GM12865 (cell line): ENCODE measurements at regions not wholly inside any gene's neighbourhood (a gene's known extent, or its start where the extent isn't known, plus 50 kb on each side); places are given as distances from the start of the nearest gene placed in this dataset.

ENCODE experiments used
- DNase-seq: peaks from one replicate; pipeline ENCODE4 v3.0.0; 2010; ENCODE audit warnings: low read depth
- H3K4me3 ChIP-seq: 2 replicates; pipeline ENCODE4 v1.5.1; 2011; ENCODE audit warnings: mild to moderate bottlenecking, low read depth, low read length, control low read depth
- TF ChIP-seq, protein P1 (sequence below): IDR thresholded peaks from 2 replicates; pipeline ENCODE4 v1.5.1; 2011; ENCODE audit warnings: low read length, control low read depth, low read depth, inconsistent platforms; ENCODE audit not compliant: insufficient read depth; ENCODE audit errors: missing control alignments

GRCh38 chr6:44721954-44722578, 334.6 kb downstream of the CDC5L start:
- TF ChIP-seq, protein P1, sequence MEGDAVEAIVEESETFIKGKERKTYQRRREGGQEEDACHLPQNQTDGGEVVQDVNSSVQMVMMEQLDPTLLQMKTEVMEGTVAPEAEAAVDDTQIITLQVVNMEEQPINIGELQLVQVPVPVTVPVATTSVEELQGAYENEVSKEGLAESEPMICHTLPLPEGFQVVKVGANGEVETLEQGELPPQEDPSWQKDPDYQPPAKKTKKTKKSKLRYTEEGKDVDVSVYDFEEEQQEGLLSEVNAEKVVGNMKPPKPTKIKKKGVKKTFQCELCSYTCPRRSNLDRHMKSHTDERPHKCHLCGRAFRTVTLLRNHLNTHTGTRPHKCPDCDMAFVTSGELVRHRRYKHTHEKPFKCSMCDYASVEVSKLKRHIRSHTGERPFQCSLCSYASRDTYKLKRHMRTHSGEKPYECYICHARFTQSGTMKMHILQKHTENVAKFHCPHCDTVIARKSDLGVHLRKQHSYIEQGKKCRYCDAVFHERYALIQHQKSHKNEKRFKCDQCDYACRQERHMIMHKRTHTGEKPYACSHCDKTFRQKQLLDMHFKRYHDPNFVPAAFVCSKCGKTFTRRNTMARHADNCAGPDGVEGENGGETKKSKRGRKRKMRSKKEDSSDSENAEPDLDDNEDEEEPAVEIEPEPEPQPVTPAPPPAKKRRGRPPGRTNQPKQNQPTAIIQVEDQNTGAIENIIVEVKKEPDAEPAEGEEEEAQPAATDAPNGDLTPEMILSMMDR = no peak
- DNase-seq = no peak
- H3K4me3 ChIP-seq = no peak overlapping the region

DNA sequence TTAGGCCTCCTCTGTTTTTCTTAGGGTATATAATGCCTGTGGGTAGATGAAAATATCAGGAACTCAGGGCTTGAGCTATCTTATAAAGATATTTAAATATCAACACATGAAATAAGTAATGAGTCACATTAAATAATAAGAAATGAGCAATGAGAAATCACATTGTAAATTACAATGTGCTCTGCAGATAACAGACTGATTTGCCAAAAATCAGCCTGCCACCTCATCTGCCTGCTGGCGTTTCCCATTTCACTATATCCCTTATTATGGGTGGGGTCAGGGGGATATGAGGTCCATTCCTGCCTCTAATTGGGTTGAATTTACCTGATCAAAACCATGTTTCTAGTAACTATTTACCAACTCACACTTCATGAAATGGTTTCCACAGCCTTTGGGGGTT, 335.2 kb downstream of the CDC5L start:
- TF ChIP-seq, protein P1 = no peak
- DNase-seq = no peak
- H3K4me3 ChIP-seq = no peak overlapping the region

DNA sequence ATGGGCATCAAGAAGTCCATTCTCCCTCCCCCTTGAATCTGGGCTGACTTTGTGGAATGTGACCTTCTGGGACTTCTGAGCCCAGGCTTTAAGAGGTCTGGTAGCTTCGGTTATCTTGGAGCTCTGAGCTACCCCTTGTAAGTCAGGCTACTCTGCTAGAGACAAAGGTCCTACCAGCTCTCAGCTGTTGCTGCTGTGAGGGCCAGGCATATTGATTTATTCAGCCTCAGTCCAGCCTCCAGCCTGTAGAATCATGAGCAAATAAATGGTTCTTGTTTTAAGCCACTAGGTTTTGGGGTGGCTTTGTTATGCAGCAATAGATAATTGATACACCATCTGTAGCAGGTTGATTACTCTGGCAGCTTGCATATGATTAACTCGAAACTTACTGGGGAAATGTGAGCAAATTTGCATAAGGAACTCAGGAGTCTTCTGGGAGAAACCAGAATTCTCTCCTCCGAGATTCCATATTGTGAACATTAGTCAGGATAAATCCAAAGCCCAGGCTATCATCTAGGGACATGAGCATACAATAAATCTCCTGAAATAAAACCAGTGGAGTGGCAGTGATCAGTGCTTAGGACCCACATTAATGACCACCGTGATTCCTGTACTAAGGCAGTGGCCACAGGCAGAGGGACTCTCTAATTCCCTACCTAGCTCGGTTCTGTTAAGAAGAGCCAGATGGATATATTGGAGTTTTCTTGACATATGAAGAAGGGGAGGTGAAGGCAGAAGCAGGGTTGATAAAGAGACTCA, 336.1 kb downstream of the CDC5L start:
- TF ChIP-seq, protein P1 = no peak
- no peak for DNase-seq
- H3K4me3 ChIP-seq = no peak overlapping the region

GRCh38 chr6:44725070-44725469, 337.6 kb downstream of the CDC5L start:
- DNase-seq = no peak
- no peak overlapping the region for H3K4me3 ChIP-seq
- TF ChIP-seq, protein P1 = no peak

DNA sequence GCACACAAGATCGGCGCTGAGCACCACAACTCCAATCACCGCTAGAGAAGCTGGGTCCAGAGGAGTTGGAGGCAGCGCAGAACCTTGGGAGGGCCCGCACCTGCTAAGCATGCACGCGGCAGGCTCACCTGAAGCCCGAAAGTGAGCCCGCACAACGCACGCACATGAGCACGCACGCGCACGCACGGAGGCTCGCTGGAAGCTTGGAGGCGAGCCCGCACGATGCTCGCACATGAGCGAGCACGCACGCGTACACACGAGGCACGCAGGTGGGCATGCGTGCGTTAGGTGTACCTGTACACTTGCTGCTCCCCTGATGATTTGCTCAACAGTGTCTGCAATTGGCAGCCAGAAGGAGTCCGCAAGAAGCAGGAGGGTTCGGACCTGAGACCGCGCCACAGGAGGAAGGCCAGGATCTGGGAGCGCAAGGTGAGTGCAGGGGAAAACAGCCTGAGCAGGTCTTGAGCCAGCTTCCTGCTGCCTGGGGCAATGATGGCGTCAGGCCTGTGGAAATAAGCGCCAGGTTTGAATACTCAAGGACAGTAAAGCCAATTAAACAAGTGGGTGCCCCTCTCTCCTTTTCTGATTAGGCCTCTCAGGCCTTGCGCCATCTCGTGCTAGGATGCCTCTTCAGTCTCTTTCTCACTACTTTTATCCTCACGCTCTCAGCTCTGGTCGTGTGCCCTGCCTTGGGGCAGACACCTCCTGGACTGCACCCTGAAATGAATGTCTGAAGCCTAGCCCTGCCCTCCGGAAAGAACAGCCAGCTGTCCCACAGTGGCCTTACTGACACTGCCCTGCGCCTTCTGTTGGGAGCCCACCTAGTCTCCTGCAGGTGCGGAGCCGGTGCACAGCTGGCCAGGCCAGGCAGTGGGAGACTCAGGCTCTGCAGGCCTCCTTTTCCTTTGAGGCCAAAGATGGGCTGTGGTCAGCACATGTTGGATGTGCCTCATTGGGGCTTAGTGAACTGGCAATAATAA, 340.4 kb downstream of the CDC5L start:
- TF ChIP-seq, protein P1 = no peak
- DNase-seq = no peak
- H3K4me3 ChIP-seq = no peak overlapping the region

- TF ChIP-seq, protein P1 = no peak
- no peak overlapping the region for H3K4me3 ChIP-seq
- DNase-seq = no peak
Measured at GRCh38 chr6:44730771-44731391, 343.4 kb downstream of the CDC5L start.
